ENCODE measurements at regions not wholly inside any gene's neighbourhood (a gene's known extent, or its start where the extent isn't known, plus 50 kb on each side); places are given as distances from the start of the nearest gene placed in this dataset.
A peak's percentile ranks its signal among the peaks of the same experiment; 100 is the strongest.
"Not testable (repeated sequence)": the region's sequence is repeated elsewhere in the genome, so short reads cannot be mapped to it uniquely, and the experiment has no call there.

- POLR2A ChIA-PET: no interaction called here
- peaks cover 0 to 21% (median 5%) of the 10 kb centered on the region in 4 donors for H3K4me1 Mint-ChIP-seq
- H3K36me3 Mint-ChIP-seq: no peaks in the 10 kb centered on the region
- H3K4me3 Mint-ChIP-seq: peak overlapping the region in 1 of 10 donors; percentile 19
- peaks cover 8 to 48% (median 20%) of the 10 kb centered on the region in 5 donors for H3K27me3 Mint-ChIP-seq
- ATAC-seq (no peak), DNase-seq (no peak)
- no peak overlapping the region for H3K27ac Mint-ChIP-seq
- H3K9me3 Mint-ChIP-seq: no peaks in the 10 kb centered on the region
Observed at GRCh38 chr9:108780942-108781734, 74.6 kb downstream of the ACTL7B start.

- ATAC-seq (no peak), DNase-seq (no peak)
- POLR2A ChIA-PET: no interaction called here
- Mint-ChIP-seq H3K9me3 (no peaks in the 10 kb centered on the region), H3K4me1 (peaks cover 0 to 20% (median 5%) of the 10 kb centered on the region in 4 donors), H3K27ac (no peak overlapping the region), H3K4me3 (no peak overlapping the region), H3K27me3 (peaks cover 8 to 60% (median 20%) of the 10 kb centered on the region in 5 donors), H3K36me3 (no peaks in the 10 kb centered on the region)
Observed at GRCh38 chr9:108779551-108780325, 76.0 kb downstream of the ACTL7B start.

- POLR2A ChIA-PET: no interaction called here
- Mint-ChIP-seq H3K27ac (no peak overlapping the region), H3K4me1 (peaks cover 0 to 3% (median 0%) of the 10 kb centered on the region in 4 donors)
Observed at GRCh38 chr9:108776920-108777639, 78.7 kb downstream of the ACTL7B start.

GRCh38 chr9:108775901-108776306 lies 79.9 kb downstream of the ACTL7B start:
- Mint-ChIP-seq H3K27ac (no peak overlapping the region), H3K27me3 (peaks cover 5 to 57% (median 15%) of the 10 kb centered on the region in 5 donors), H3K4me3 (no peak overlapping the region), H3K4me1 (peaks cover 0 to 1% (median 0%) of the 10 kb centered on the region in 4 donors), H3K9me3 (peaks cover 0 to 4% (median 0%) of the 10 kb centered on the region in 9 donors), H3K36me3 (no peaks in the 10 kb centered on the region)
- ATAC-seq: no peak
- no peak for DNase-seq
- POLR2A ChIA-PET: no interaction called here

More at GRCh38 chr9:108776920-108777639, 78.7 kb downstream of the ACTL7B start:
- Mint-ChIP-seq H3K36me3 (no peaks in the 10 kb centered on the region), H3K27me3 (peaks cover 5 to 67% (median 20%) of the 10 kb centered on the region in 5 donors), H3K4me3 (no peak overlapping the region), H3K9me3 (peaks cover 0 to 4% (median 0%) of the 10 kb centered on the region in 9 donors)
- no peak for DNase-seq
- no peak for ATAC-seq

GRCh38 chr9:108774088-108774487 lies 81.7 kb downstream of the ACTL7B start:
- DNase-seq, H3K4me1 Mint-ChIP-seq, H3K36me3 Mint-ChIP-seq, H3K4me3 Mint-ChIP-seq, POLR2A ChIA-PET, H3K27ac Mint-ChIP-seq, ATAC-seq: not testable (repeated sequence)
- Mint-ChIP-seq H3K9me3 (peaks cover 0 to 12% (median 2%) of the 10 kb centered on the region in 9 donors), H3K27me3 (peaks cover 5 to 43% (median 8%) of the 10 kb centered on the region in 5 donors)

GRCh38 chr9:108772301-108772894 lies 83.4 kb downstream of the ACTL7B start:
- peaks cover 0 to 15% (median 2%) of the 10 kb centered on the region in 9 donors for H3K9me3 Mint-ChIP-seq
- no peak overlapping the region for H3K27ac Mint-ChIP-seq
- ATAC-seq (no peak), DNase-seq (no peak)
- no peaks in the 10 kb centered on the region for H3K36me3 Mint-ChIP-seq
- peaks cover 0 to 26% (median 0%) of the 10 kb centered on the region in 5 donors for H3K27me3 Mint-ChIP-seq
- POLR2A ChIA-PET: no interaction called here
- H3K4me1 Mint-ChIP-seq: no peaks in the 10 kb centered on the region
- no peak overlapping the region for H3K4me3 Mint-ChIP-seq

GRCh38 chr9:108768744-108769143 lies 87.0 kb downstream of the ACTL7B start:
- DNase-seq: no peak
- Mint-ChIP-seq H3K36me3 (no peaks in the 10 kb centered on the region), H3K27me3 (peaks cover 0 to 6% (median 0%) of the 10 kb centered on the region in 5 donors), H3K27ac (no peak overlapping the region), H3K9me3 (peaks cover 0 to 15% (median 2%) of the 10 kb centered on the region in 9 donors), H3K4me3 (no peak overlapping the region), H3K4me1 (peaks cover 0 to 9% (median 0%) of the 10 kb centered on the region in 4 donors)
- ATAC-seq: no peak
- POLR2A ChIA-PET: no interaction called here

- peak overlapping the region in 1 of 10 donors; percentile 50 for H3K27ac Mint-ChIP-seq
- H3K9me3 Mint-ChIP-seq: peaks cover 0 to 11% (median 0%) of the 10 kb centered on the region in 9 donors
Observed at GRCh38 chr9:108766626-108767161, 89.1 kb downstream of the ACTL7B start.

GRCh38 chr9:108765265-108765664 lies 90.5 kb downstream of the ACTL7B start:
- H3K27me3 Mint-ChIP-seq: peaks cover 0 to 1% (median 0%) of the 10 kb centered on the region in 5 donors
- ATAC-seq: no peak
- H3K4me1 Mint-ChIP-seq: peaks cover 0 to 9% (median 0%) of the 10 kb centered on the region in 4 donors
- POLR2A ChIA-PET: no interaction called here
- no peak overlapping the region for H3K4me3 Mint-ChIP-seq
- H3K9me3 Mint-ChIP-seq: peaks cover 0 to 11% (median 1%) of the 10 kb centered on the region in 9 donors
- H3K27ac Mint-ChIP-seq: no peak overlapping the region
- no peaks in the 10 kb centered on the region for H3K36me3 Mint-ChIP-seq
- no peak for DNase-seq

More at GRCh38 chr9:108766626-108767161, 89.1 kb downstream of the ACTL7B start:
- DNase-seq: no peak
- H3K4me1 Mint-ChIP-seq: peaks cover 0 to 9% (median 0%) of the 10 kb centered on the region in 4 donors
- H3K36me3 Mint-ChIP-seq: no peaks in the 10 kb centered on the region
- POLR2A ChIA-PET: no interaction called here
- no peak for ATAC-seq
- peaks cover 0 to 1% (median 0%) of the 10 kb centered on the region in 5 donors for H3K27me3 Mint-ChIP-seq
- no peak overlapping the region for H3K4me3 Mint-ChIP-seq

- Mint-ChIP-seq H3K27me3 (peaks cover 0 to 16% (median 2%) of the 10 kb centered on the region in 5 donors), H3K4me3 (no peak overlapping the region), H3K36me3 (peaks cover 0 to 3% (median 0%) of the 10 kb centered on the region in 3 donors), H3K27ac (no peak overlapping the region), H3K4me1 (peaks cover 0 to 9% (median 0%) of the 10 kb centered on the region in 4 donors), H3K9me3 (peaks cover 0 to 9% (median 0%) of the 10 kb centered on the region in 9 donors)
- ATAC-seq (no peak), DNase-seq (no peak)
- POLR2A ChIA-PET: no interaction called here
Observed at GRCh38 chr9:108762348-108763055, 93.3 kb downstream of the ACTL7B start.

- Mint-ChIP-seq H3K4me1 (peaks cover 0 to 7% (median 0%) of the 10 kb centered on the region in 4 donors), H3K9me3 (peaks cover 0 to 9% (median 0%) of the 10 kb centered on the region in 9 donors), H3K27me3 (peaks cover 0 to 16% (median 2%) of the 10 kb centered on the region in 5 donors), H3K27ac (peak overlapping the region in 1 of 10 donors; percentile 30), H3K4me3 (no peak overlapping the region), H3K36me3 (peaks cover 0 to 3% (median 0%) of the 10 kb centered on the region in 3 donors)
- DNase-seq: peak in 5 of 10 donors; percentile 1 to 13 (median 11)
- ATAC-seq: no peak
- POLR2A ChIA-PET: no interaction called here
Observed at GRCh38 chr9:108761655-108762347, 94.0 kb downstream of the ACTL7B start.
